ENCODE measurements at regions not wholly inside any gene's neighbourhood (a gene's known extent, or its start where the extent isn't known, plus 50 kb on each side); places are given as distances from the start of the nearest gene placed in this dataset.

GRCh38 chr10:10967581-10968256, 50.0 kb upstream of the CELF2 start:
- no peak for TF ChIP-seq POLR2A (IDR thresholded peaks at IDR 0.05; ENCODE audit: borderline replicate concordance, extremely low read depth, insufficient read depth, insufficient read length)
- TF ChIP-seq SP1 (IDR thresholded peaks at IDR 0.05; ENCODE audit: low read depth), result no peak
- TF ChIP-seq REST (IDR thresholded peaks at IDR 0.05; ENCODE audit: low read depth), result no peak
- TF ChIP-seq CTCF (IDR thresholded peaks at IDR 0.05 in 2 of 3, conservative IDR thresholded peaks at IDR 0.05 in 1 of 3; ENCODE audit: borderline replicate concordance in 1 of 3, insufficient read depth in 1 of 3, low read depth in 2 of 3, low read length in 2 of 3), result no peak
- TF ChIP-seq SRF (IDR thresholded peaks at IDR 0.05; ENCODE audit: low read depth), result no peak
- no peak for TF ChIP-seq ZBTB33 (IDR thresholded peaks at IDR 0.05; ENCODE audit: extremely low read depth, insufficient replicate concordance, low read length)
- TF ChIP-seq YY1 (IDR thresholded peaks at IDR 0.05; ENCODE audit: extremely low read depth, insufficient replicate concordance, low read depth, low read length), result no peak
- no peak for TF ChIP-seq SIN3A (IDR thresholded peaks at IDR 0.05; ENCODE audit: low read depth)
- TF ChIP-seq MAX (IDR thresholded peaks at IDR 0.05), result no peak
- TF ChIP-seq RAD21 (IDR thresholded peaks at IDR 0.05; ENCODE audit: low read depth), result no peak
- no peak for TF ChIP-seq EZH2 (IDR thresholded peaks at IDR 0.05)

Data from HCT116 (cell line).